DND-41 (cell line): ENCODE measurements at regions not wholly inside any gene's neighbourhood (a gene's known extent, or its start where the extent isn't known, plus 50 kb on each side); places are given as distances from the start of the nearest gene placed in this dataset.

Experiments
- ATAC-seq: fragments of 200-7000 bp; cut with Tn5 transposase; 3 replicates; pipeline ENCODE4 v1.9.1; 2021; ENCODE audit warnings: low read depth; ENCODE audit not compliant: insufficient read depth
- DNase-seq: peaks from one replicate; pipeline ENCODE4 v3.0.0-alpha.2; 2020
- H2AFZ ChIP-seq: 2 replicates; pipeline ENCODE4 v1.6.0; 2012; ENCODE audit warnings: low read depth, low read length
- H3K27ac ChIP-seq: 2 replicates; pipeline ENCODE4 v1.5.1; 2012; ENCODE audit warnings: low read length, inconsistent platforms
- H3K27me3 ChIP-seq: fragments of 200-600 bp; sonication (generic); 2 replicates; pipeline ENCODE4 v1.6.0; 2012; ENCODE audit warnings: low read length, mild to moderate bottlenecking, inconsistent platforms; ENCODE audit not compliant: insufficient read depth, poor library complexity
- H3K36me3 ChIP-seq: 2 replicates; pipeline ENCODE4 v1.5.1; 2012; ENCODE audit warnings: low read length, inconsistent platforms; ENCODE audit not compliant: insufficient read depth
- H3K4me1 ChIP-seq: 2 replicates; pipeline ENCODE4 v1.5.1; 2012; ENCODE audit warnings: mild to moderate bottlenecking, low read length; ENCODE audit not compliant: insufficient read depth
- H3K4me2 ChIP-seq: 2 replicates; pipeline ENCODE4 v1.6.0; 2012; ENCODE audit warnings: mild to moderate bottlenecking, moderate library complexity, low read length, inconsistent platforms; ENCODE audit not compliant: insufficient read depth
- H3K4me3 ChIP-seq, 2 experiments: fragments of 200-600 bp in 1 of 2; shearing (Covaris generic) in 1 of 2; 2 replicates each; pipeline ENCODE4 v1.5.1; 2012 to 2016; ENCODE audit warnings: inconsistent platforms in 2 of 2, low read length in 2 of 2, mild to moderate bottlenecking in 2 of 2, low read depth in 1 of 2, moderate library complexity in 1 of 2
- H3K79me2 ChIP-seq: 2 replicates; pipeline ENCODE4 v1.6.0; 2012; ENCODE audit warnings: low read length, inconsistent platforms; ENCODE audit not compliant: insufficient read depth
- H3K9ac ChIP-seq: 2 replicates; pipeline ENCODE4 v1.6.0; 2012; ENCODE audit warnings: low read depth, mild to moderate bottlenecking, inconsistent platforms, low read length, moderate library complexity
- H3K9me3 ChIP-seq: 2 replicates; pipeline ENCODE4 v1.5.1; 2012; ENCODE audit warnings: low read length, moderate library complexity, mild to moderate bottlenecking, inconsistent platforms; ENCODE audit not compliant: insufficient read depth, severe bottlenecking
- H4K20me1 ChIP-seq: 2 replicates; pipeline ENCODE4 v1.6.0; 2012; ENCODE audit warnings: low read length; ENCODE audit not compliant: insufficient read depth
- EZH2 ChIP-seq: IDR thresholded peaks from 3 replicates; pipeline ENCODE4 v1.6.1; 2012; ENCODE audit warnings: borderline replicate concordance, low read depth, mild to moderate bottlenecking, moderate library complexity, low read length, inconsistent platforms; ENCODE audit not compliant: severe bottlenecking
- TF ChIP-seq, protein P1 (sequence below): IDR thresholded peaks from 2 replicates; pipeline ENCODE4 v1.5.1; 2012; ENCODE audit warnings: borderline replicate concordance, low read length, moderate library complexity, mild to moderate bottlenecking; ENCODE audit not compliant: poor library complexity, severe bottlenecking; ENCODE audit errors: extremely low read depth

DNA sequence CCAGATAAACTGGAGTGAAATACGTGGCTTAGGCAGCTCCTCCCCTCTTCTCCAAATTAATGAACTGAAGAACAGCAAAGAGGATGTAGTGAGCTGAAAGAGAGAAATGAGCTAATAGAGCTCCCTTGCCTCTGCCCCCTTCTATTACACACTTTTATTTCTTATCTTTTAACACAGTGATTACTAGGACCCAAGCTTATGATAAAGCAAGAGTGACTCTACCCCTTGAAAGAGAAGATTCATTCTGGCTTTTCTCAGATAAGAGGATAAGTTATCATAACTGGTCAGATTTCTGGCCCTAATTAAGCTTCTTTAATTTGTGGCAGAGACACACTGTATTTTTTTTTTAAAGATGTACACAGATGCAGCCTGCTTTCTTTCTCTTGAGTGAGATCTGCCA is 102.2 kb downstream of the MSTN start:
- H3K36me3 ChIP-seq = no peaks in the 10 kb centered on the region
- no peaks in the 10 kb centered on the region; the same call in 1 of the 2 replicates for H3K4me1 ChIP-seq
- DNase-seq (no peak), ATAC-seq (no peak)
- no peak overlapping the region for H3K4me2 ChIP-seq
- no peak overlapping the region for H3K4me3 ChIP-seq
- H3K9ac ChIP-seq = no peak overlapping the region
- H3K9me3 ChIP-seq = no peaks in the 10 kb centered on the region
- H3K27me3 ChIP-seq = no peaks in the 10 kb centered on the region
- H3K27ac ChIP-seq = no peak overlapping the region
- H2AFZ ChIP-seq = no peak overlapping the region
- no peaks in the 10 kb centered on the region for H4K20me1 ChIP-seq
- no peaks in the 10 kb centered on the region for H3K79me2 ChIP-seq
- no peak for TF ChIP-seq EZH2
- TF ChIP-seq, protein P1, sequence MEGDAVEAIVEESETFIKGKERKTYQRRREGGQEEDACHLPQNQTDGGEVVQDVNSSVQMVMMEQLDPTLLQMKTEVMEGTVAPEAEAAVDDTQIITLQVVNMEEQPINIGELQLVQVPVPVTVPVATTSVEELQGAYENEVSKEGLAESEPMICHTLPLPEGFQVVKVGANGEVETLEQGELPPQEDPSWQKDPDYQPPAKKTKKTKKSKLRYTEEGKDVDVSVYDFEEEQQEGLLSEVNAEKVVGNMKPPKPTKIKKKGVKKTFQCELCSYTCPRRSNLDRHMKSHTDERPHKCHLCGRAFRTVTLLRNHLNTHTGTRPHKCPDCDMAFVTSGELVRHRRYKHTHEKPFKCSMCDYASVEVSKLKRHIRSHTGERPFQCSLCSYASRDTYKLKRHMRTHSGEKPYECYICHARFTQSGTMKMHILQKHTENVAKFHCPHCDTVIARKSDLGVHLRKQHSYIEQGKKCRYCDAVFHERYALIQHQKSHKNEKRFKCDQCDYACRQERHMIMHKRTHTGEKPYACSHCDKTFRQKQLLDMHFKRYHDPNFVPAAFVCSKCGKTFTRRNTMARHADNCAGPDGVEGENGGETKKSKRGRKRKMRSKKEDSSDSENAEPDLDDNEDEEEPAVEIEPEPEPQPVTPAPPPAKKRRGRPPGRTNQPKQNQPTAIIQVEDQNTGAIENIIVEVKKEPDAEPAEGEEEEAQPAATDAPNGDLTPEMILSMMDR = no peak

DNA sequence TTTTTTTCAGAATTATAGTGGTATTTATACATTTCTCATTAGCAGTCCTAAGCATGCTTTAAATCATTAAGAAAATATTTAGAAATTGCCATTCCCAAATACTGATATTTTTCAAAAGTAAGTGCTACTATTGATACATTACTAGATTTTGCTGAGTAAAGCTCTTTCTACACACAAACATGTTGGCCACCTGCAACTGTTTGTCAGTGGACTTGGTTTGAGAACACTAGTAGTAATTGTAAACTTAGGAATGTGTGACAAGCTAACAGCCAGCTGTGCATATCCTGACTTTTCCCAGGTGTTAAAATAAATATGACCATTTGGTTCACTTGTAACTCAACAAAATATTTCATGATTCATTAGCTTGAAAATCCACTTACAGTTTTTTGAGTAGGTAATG is 103.1 kb downstream of the MSTN start:
- Histone ChIP-seq H3K79me2 (no peaks in the 10 kb centered on the region), H2AFZ (no peak overlapping the region), H3K27me3 (no peaks in the 10 kb centered on the region), H3K9ac (no peak overlapping the region), H3K4me3 (no peak overlapping the region), H4K20me1 (no peaks in the 10 kb centered on the region), H3K9me3 (no peaks in the 10 kb centered on the region), H3K36me3 (no peaks in the 10 kb centered on the region), H3K4me2 (no peak overlapping the region), H3K27ac (no peak overlapping the region), H3K4me1 (peaks cover 6% of the 10 kb centered on the region)
- ATAC-seq (no peak), DNase-seq (no peak)
- TF ChIP-seq, protein P1 = no peak
- no peak for TF ChIP-seq EZH2

DNA sequence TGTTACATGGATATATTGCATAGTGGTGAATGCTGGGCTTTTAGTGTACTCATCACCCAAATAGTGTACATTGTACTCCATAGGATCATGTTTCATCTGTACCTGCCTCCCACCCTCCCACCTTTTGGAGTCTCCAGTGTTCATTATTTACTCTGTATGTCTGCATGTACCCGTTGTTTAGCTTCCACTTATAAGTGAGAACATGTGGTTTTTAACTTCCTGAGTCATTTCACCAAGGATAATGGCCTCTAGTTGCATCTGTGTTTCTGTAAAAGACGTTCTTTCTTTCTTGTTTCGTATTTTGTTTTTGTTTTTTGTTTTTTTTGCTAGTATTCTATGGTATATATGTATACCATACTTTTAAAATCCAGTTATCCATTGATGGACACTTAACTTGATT is 107.5 kb downstream of the MSTN start:
- Histone ChIP-seq H2AFZ (no peak overlapping the region), H3K4me3 (no peak overlapping the region), H3K36me3 (no peaks in the 10 kb centered on the region), H3K79me2 (no peaks in the 10 kb centered on the region), H3K4me1 (peaks cover 6% of the 10 kb centered on the region), H3K9ac (no peak overlapping the region), H3K27ac (no peak overlapping the region), H4K20me1 (no peaks in the 10 kb centered on the region), H3K9me3 (no peaks in the 10 kb centered on the region), H3K27me3 (no peaks in the 10 kb centered on the region), H3K4me2 (no peak overlapping the region)
- DNase-seq = no peak
- ATAC-seq = peak; percentile 83
- TF ChIP-seq EZH2 = no peak
- TF ChIP-seq, protein P1 = no peak
